Activated CD4-positive, alpha-beta T cell treated with anti-CD3 and anti-CD28 coated beads, Interleukin-2, amount 50 U/mL, for 16 hours (primary cell): ENCODE measurements at regions not wholly inside any gene's neighbourhood (a gene's known extent, or its start where the extent isn't known, plus 50 kb on each side); places are given as distances from the start of the nearest gene placed in this dataset.
A peak's percentile ranks its signal among the peaks of the same experiment; 100 is the strongest.

Source experiments
- DNase-seq: peaks from one replicate; pipeline ENCODE4 v3.0.0-alpha.2; 2020

- DNase-seq, result no peak
Observed at GRCh38 chr2:18860179-18860578, 270.8 kb upstream of the NT5C1B start.

- no peak for DNase-seq
Observed at GRCh38 chr2:18856765-18857164, 267.4 kb upstream of the NT5C1B start.

DNA sequence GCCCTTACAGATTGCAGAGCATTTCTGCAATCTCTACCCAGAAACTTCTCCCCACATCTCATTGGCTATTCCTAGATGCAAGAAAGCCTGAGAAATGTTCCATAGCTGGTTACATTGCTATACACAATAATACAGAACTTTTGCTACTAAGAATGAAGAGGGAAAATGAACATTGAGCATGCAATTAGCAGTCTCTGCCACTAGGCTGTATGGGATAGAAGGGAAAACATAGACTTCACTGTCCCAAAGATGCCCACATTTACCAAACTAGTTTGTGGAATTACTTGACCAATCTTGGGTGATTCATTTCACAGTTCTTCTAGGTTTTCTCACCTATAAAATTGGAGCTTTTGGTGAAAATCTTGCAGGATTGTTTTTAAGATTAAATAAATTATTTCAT is 265.7 kb upstream of the NT5C1B start:
- DNase-seq, result no peak

DNA sequence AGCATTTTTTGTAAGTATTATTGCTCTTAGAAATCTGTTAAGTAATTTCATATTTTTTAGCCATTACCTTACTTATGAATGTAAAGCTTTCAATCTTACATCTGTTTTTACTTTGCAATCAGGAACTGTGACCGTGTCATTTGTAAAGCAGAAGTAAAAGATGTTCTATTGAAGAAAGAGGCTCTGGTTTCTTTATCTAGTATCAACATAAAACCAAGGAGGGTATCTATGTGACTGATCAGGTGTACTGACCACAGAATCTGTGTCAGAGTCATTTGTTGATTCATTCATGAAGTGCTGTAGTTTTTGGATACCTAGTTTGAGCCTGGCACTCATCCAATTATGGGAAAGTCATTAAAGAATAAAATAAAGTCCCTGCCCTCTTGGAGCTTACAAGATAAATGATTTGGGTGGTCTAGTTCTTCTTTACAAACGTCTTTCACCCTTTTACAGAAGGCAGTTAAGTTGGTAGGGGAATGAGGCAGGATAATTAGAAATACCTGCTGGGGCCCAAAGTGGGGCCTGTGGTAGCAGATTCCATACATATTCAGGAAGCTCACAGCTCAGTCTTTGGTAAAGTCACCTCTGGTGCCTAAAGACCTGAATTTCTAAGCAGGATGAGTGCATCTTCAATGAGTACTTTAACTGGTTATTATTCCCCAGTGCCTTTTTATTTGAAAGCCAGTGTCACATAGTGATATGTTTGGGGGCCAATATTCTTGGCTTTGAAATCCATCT is 260.6 kb upstream of the NT5C1B start:
- peak; percentile 1 for DNase-seq

GRCh38 chr2:18848646-18849045 is 259.3 kb upstream of the NT5C1B start:
- DNase-seq, result no peak

- no peak for DNase-seq
Observed at GRCh38 chr2:18845854-18846445, 256.6 kb upstream of the NT5C1B start.

GRCh38 chr2:18842836-18843235 is 253.5 kb upstream of the NT5C1B start:
- no peak for DNase-seq

DNA sequence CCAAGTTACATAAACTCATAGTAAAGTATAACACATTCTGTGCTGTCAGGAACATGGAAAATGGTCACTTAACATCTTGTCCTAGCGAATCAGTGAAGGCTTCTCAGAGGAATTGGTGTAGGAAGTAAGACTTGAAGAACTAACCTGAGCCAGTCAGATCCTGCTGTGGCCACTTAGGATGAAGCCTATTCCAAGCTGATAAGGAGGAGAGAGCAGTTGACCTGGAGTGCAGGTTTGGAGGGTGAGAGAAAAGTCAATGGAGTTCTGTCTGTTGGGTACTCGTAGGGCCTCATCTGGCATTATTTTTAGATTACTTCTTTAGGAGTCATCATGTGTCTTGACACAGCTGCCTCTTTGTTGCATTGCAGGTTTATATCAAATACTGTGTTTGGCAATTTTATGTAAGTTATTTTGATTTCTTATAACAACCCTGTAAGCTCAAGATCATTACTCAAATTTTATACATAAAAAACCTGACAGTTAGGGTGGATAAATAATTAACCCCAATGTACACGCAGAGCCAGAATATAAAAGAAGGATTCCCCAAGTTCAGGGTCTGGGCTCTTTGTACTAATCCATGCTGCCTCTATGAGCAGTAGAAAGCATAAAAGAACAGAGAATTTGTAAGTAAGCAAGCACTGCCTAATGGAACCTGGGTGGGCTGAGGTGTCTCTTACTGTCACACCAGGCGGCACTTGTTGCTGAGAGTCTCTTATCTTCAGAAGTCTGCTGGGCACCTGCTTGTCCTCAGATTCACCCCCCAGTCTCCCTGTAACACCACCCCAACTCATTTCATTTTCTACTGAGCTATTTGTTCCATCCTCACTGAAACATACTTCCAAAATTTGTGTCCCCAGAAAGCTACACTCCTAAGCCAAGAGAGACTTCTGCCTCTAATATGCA is 252.1 kb upstream of the NT5C1B start:
- no peak for DNase-seq

DNA sequence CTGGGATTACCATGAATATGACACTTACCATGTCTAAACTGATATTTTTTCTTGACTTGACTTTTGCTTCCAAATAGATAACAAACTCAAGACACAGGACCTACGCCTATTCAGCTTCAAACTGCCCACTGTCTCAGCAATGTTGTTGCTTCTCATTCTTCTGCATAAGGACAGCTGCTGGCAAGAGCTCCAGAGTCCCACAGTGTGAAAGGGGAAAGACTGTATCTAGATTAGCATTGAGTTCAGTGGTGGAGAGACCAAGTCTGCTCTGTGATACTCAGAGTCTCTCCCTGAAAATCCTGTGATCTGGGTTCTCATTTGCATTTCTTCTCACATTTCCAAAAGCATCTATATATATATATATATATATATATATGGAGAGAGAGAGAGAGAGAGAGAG is 247.9 kb upstream of the NT5C1B start:
- no peak for DNase-seq

- no peak for DNase-seq
Observed at GRCh38 chr2:18836436-18836835, 247.1 kb upstream of the NT5C1B start.

DNA sequence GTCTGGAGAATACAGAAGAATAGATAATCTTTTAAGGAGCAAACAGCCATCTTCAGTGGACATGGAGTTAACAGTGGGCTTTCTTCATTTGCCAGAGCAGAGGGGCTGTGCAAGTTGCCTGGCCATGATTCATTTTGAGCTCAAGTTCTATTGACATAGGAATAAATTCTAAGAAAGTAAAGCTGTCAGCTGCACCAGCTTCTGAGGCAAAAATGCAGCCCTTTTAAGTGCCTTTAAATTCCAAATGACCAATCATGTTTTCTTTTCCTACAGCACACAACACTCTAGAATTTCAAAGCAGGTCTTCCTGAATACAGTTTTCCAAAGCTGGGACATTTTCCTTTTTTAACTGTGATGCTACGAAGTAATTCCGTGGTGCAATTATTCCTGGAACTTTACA is 246.4 kb upstream of the NT5C1B start:
- DNase-seq, result no peak

DNA sequence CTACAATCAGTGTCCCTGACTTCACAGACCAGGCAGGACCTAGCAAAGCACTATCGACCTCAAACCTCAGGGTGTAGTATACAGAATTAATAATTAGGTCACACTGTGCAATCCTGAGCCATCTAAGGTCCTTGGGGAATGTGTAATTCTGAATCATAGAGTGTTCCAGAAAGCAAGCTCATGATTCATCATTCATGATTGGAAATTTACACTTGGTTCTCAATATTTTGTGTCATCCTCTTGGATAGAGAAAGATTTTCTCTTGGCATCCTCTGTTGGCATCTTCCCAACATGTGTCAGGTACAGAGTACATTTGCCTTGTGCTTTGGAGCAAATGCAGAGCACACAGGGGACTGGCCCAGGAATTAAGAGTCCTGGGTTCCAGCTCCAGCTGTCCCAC is 245.0 kb upstream of the NT5C1B start:
- DNase-seq, result no peak

GRCh38 chr2:18833941-18834340 is 244.6 kb upstream of the NT5C1B start:
- DNase-seq, result no peak

- DNase-seq, result no peak
Observed at GRCh38 chr2:18831916-18832510, 242.6 kb upstream of the NT5C1B start.

DNA sequence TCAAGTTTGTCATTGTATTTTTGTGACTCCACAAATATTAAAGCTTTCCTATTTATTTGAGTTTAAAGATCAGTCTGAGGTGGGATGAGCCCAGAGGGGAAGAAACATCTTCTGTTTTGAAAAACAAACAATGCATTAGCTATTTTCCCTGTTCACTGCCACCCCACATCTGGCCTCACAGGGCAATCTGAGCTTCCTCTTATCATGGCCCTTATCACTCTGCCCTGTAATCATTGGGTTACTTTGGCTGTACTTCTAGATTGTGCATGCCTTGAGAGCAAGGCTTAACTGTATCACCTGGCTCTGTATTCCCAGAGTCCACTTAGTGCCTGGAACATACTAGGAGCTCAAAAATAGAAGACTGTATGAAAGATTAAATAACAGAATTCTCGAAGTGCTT is 241.6 kb upstream of the NT5C1B start:
- no peak for DNase-seq

DNA sequence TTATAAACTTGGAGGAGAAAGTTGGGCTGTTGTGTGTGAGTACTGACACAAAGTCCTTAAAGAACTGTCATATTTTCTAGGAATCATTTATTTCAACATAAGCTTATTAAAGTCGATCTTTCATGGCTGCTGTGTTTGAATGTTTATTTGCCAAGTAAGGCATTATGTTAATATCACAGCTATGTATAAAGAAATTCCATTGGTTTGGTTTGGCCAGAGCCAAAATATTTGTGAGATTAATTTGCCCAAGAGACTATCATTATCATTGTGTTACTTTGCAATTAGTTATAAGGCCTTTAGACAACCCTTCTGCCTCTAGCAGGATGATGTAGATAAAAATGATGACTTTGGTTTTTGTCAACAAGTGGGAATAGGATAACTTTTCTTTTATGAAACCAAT is 240.6 kb upstream of the NT5C1B start:
- DNase-seq, result no peak

DNA sequence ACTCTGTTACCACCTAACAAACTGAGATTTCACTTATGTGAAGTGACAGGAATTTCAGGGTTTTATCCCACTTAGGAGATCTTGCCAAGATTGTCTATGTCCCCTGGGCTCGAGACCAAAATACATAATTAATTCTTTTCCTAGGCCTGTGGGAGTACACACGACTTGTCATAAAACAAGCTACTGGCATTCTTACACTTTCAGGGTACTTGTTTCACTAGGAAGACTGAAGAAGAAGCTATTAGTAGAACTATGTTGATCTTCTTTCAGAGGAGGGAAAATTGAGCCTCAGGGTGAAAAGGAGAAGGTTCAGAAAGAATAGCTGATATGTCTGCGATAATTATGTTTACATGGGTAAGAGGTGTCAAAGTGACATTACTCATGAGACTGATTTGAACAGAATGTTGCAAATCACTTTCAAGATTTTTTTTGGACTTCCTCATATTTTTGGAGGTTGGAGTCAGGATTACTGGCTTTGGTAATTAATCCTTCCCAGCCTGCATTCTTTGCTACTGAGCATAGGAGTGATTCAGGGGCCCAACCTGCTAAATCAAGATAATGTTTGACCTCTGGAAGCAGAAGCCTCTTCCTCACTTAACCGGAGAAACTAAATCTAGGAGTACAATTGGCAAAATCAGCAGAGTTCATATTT is 240.0 kb upstream of the NT5C1B start:
- no peak for DNase-seq

GRCh38 chr2:18828296-18828695 is 238.9 kb upstream of the NT5C1B start:
- DNase-seq, result no peak

GRCh38 chr2:18825838-18826237 is 236.5 kb upstream of the NT5C1B start:
- no peak for DNase-seq

DNA sequence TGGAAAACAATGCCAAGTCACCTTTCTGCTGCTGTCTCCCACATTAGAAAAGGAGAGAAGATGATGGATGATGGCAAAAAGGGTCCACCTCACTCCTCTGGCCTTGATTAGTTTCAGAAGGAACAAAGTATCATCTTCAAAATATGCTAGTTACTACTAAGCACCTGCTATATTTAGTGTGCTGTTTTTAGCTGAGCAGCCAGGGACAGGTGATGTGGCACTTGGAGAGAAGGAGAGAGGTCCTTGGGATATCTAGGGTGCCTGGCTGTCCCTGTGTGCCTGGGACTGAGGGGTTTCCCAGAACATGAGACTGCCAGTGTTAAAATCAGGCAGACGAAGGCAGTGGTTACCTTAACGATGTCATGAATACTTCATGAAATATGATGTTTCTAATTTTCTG is 235.5 kb upstream of the NT5C1B start:
- DNase-seq, result no peak

DNA sequence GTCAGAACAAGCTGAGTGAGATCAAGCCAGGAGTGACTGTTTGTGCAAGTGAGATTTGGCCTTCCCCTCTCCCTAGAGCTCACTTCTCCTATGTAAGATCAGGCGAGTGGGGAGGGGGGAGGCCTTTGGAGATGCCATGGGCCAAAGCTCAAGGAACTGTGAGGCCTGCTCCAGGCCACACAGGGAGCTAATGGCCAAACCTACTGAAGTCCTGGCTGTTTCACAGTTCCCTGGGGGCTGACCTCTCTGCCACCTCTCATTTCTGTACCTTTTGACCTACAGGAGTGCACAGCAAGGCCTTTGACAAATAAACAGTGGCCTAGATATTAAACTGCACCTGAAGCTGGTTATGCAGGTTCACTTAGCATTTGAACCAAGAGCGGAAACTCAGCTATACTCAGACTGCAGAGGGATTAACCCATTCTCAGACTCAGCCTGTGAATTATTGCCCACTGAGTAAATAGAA is 235.0 kb upstream of the NT5C1B start:
- DNase-seq, result no peak

DNA sequence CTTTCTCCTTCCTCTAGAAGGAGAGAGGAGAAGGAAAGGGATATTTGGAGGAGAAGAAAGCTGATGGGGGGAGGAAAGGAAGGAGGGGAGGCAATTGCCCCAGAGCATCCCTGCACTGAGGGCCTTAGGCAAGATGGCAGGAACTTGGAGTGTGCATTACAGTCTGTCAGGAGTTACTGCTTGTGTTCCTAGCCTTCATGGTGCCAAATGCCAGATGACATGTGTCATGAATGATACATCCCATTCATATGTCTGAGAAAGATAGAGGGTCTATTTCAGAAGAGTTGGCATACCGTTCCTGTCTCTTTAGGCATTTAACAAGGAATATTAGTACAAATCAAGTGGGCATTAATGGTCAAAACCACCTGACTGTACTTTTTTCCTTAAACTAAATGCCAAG is 232.1 kb upstream of the NT5C1B start:
- no peak for DNase-seq

DNA sequence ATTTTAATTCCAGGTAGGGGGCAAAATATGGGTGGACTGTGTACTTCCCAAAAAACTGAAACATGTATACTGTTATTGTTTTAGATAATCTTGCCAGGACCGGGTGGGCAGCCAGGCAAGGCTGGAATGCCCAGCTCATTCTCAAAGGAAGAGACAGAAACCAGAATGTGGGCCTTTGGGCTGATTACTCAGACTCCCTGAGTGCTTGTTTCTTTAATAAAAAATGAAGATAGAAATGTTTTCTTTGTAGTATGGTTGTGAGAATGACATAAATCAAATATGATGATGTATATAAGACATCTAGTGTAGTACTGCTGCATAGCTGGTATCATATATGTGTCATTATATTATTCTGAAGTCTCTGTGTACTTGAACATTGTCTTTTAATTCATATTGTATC is 231.6 kb upstream of the NT5C1B start:
- no peak for DNase-seq
